GM23248 (cell line): ENCODE measurements at regions not wholly inside any gene's neighbourhood (a gene's known extent, or its start where the extent isn't known, plus 50 kb on each side); places are given as distances from the start of the nearest gene placed in this dataset.

Source experiments
- DNase-seq: peaks from one replicate; pipeline ENCODE4 v3.0.0-alpha.2; 2015
- H2AFZ ChIP-seq: fragments of 200-600 bp; sonication (generic); 2 replicates; pipeline ENCODE4 v1.6.1; 2016; ENCODE audit warnings: antibody characterized with exemption
- H3F3A ChIP-seq: fragments of 200-600 bp; sonication (generic); 2 replicates; pipeline ENCODE4 v1.6.1; 2016; ENCODE audit warnings: mild to moderate bottlenecking, antibody characterized with exemption, mixed run types; ENCODE audit not compliant: insufficient read depth
- H3K27ac ChIP-seq: fragments of 200-600 bp; sonication (generic); 2 replicates; pipeline ENCODE4 v1.5.1; 2016; ENCODE audit warnings: mild to moderate bottlenecking
- H3K27me3 ChIP-seq: fragments of 200-600 bp; sonication (generic); replicated peaks from 2 replicates; pipeline ENCODE4 v1.6.1; 2016; ENCODE audit warnings: mild to moderate bottlenecking; ENCODE audit not compliant: insufficient read depth
- H3K36me3 ChIP-seq: fragments of 200-600 bp; sonication (generic); 2 replicates; pipeline ENCODE4 v1.6.1; 2016; ENCODE audit warnings: low read depth, mild to moderate bottlenecking
- H3K4me1 ChIP-seq: fragments of 200-600 bp; sonication (generic); 2 replicates; pipeline ENCODE4 v1.6.1; 2016; ENCODE audit warnings: mild to moderate bottlenecking; ENCODE audit not compliant: insufficient read depth
- H3K4me2 ChIP-seq: fragments of 200-600 bp; sonication (generic); one replicate; pipeline ENCODE4 v1.6.1; 2016; ENCODE audit warnings: mild to moderate bottlenecking; ENCODE audit not compliant: unreplicated experiment
- H3K4me3 ChIP-seq: fragments of 200-600 bp; sonication (generic); 2 replicates; pipeline ENCODE4 v1.5.1; 2016; ENCODE audit warnings: mild to moderate bottlenecking
- H3K79me2 ChIP-seq: fragments of 200-600 bp; sonication (generic); 2 replicates; pipeline ENCODE4 v1.6.1; 2016; ENCODE audit warnings: mild to moderate bottlenecking; ENCODE audit not compliant: insufficient read depth
- H3K9ac ChIP-seq: fragments of 200-600 bp; sonication (generic); 2 replicates; pipeline ENCODE4 v1.6.1; 2016; ENCODE audit warnings: mild to moderate bottlenecking
- H3K9me2 ChIP-seq: fragments of 200-600 bp; sonication (generic); 2 replicates; pipeline ENCODE4 v1.6.1; 2016; ENCODE audit warnings: mixed run types, mild to moderate bottlenecking, moderate library complexity; ENCODE audit not compliant: insufficient read depth
- H3K9me3 ChIP-seq: fragments of 200-600 bp; sonication (generic); one replicate; pipeline ENCODE4 v1.6.1; 2017; ENCODE audit warnings: low read depth
- H4K20me1 ChIP-seq: fragments of 200-600 bp; sonication (generic); 2 replicates; pipeline ENCODE4 v1.6.0; 2016; ENCODE audit not compliant: insufficient read depth
- EZH2 ChIP-seq: fragments of 200-600 bp; sonication (generic); IDR thresholded peaks from 2 replicates; pipeline ENCODE4 v1.6.1; 2018; ENCODE audit warnings: antibody characterized with exemption, mild to moderate bottlenecking; ENCODE audit not compliant: insufficient read depth, poor library complexity, severe bottlenecking
- EZH2phosphoT487 ChIP-seq: fragments of 200-600 bp; sonication (generic); IDR thresholded peaks from 2 replicates; pipeline ENCODE4 v1.6.1; 2018; ENCODE audit warnings: antibody characterized with exemption, moderate library complexity, mild to moderate bottlenecking, low read depth; ENCODE audit not compliant: insufficient read depth
- WGBS, 2 experiments: methylation state at CpG; one replicate each; pipeline ENCODE4 v1.1.6; 2015 to 2017; ENCODE audit warnings: low lambda C conversion rate in 2 of 2, low coverage in 1 of 2; ENCODE audit errors: missing lambda C conversion rate in 2 of 2; 5-methylcytosine and 5-hydroxymethylcytosine counted together
- in situ Hi-C: fragments of 300-500 bp; cut with MboI; formaldehyde crosslinking; loops from 2 replicates; pipeline ENCODE4 v1.15.0; 2020

DNA sequence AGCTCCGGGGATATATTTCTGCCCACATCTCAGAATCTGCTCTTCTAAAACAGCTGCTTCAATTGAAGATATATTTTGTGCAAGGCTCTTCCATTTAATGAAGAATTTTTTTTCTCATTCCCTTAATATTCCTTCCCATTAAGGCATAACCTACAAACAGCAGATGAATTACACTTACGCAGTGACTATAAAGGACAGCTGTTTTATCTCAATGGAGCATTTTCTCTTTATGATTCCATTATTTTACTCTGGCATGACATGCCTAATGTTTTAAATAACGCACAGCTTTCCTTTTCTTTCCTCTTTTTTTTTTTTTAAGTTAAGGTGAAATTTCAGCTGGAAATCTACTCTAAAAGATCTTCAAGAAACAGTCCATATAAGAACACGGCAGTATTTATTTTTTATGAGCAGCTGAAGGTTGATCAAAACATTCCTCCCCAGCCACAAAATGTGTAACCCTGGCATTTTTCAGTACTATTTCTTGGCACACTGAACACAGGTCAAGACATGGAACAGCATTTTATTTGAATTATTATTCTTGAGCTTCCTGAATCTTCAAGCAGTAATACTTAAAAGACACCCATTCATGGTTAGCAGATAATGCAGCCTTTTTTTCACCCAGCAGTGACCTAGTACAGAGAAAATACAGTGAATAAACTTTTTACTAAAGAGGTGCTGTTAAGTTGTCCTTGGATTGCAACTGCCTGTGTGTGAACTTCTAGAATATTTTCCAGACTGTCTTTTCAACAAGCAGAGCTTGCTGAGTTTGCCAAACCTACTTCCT is 118.1 kb upstream of the FOXN3 start:
- no peaks in the 10 kb centered on the region for H4K20me1 ChIP-seq
- peak overlapping the region; percentile 1 for H3K4me2 ChIP-seq
- no peaks in the 10 kb centered on the region for H3K9me2 ChIP-seq
- in situ Hi-C loops: no loop called here
- TF ChIP-seq EZH2phosphoT487 (no peak), EZH2 (no peak)
- no peak overlapping the region for H3K4me3 ChIP-seq
- peaks cover 15% of the 10 kb centered on the region for H3K4me1 ChIP-seq
- H3K27ac ChIP-seq: no peak overlapping the region
- H3K79me2 ChIP-seq: no peaks in the 10 kb centered on the region
- H3K36me3 ChIP-seq: no peaks in the 10 kb centered on the region
- DNase-seq: peak; percentile 23
- peaks cover 11% of the 10 kb centered on the region for H3F3A ChIP-seq
- H3K27me3 ChIP-seq: no peaks in the 10 kb centered on the region
- H3K9me3 ChIP-seq: no peaks in the 10 kb centered on the region
- H2AFZ ChIP-seq: no peak overlapping the region
- 77 to 83% methylated on average over 4 of the region's 4 CpGs for WGBS, 2 experiments
- H3K9ac ChIP-seq: no peak overlapping the region

DNA sequence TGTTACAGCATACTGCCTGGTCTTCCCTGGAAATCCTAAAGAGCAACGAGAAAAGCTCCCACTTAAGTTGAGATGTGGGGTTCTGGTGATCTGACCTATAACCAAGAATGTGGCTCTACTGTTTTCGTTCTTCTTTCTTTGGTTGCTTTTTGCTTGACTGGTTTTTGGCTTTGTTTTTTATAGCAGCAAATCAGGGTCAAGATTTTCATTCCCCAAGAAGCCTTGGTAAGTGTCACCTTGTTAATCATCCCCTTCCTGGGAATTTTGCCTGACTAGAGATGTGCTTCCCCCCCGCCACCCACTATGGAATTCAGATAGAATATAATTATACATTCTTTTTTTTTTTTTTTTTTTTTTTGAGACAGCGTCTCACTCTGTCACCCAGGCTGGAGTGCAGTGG is 116.7 kb upstream of the FOXN3 start:
- in situ Hi-C loops: no loop called here
- Histone ChIP-seq H3K9ac (no peak overlapping the region), H3K9me2 (no peaks in the 10 kb centered on the region), H3K4me2 (no peak overlapping the region), H2AFZ (no peak overlapping the region), H3K79me2 (no peaks in the 10 kb centered on the region), H3K27ac (no peak overlapping the region), H3K9me3 (no peaks in the 10 kb centered on the region), H3K4me1 (peaks cover 8% of the 10 kb centered on the region), H3F3A (no peaks in the 10 kb centered on the region; the same call in 1 of the 2 replicates), H3K27me3 (no peaks in the 10 kb centered on the region), H4K20me1 (no peaks in the 10 kb centered on the region), H3K36me3 (no peaks in the 10 kb centered on the region), H3K4me3 (no peak overlapping the region)
- 94 to 96% methylated on average over 3 to 4 of the region's 4 CpGs for WGBS, 2 experiments
- TF ChIP-seq EZH2: no peak
- TF ChIP-seq EZH2phosphoT487: no peak
- DNase-seq: no peak

DNA sequence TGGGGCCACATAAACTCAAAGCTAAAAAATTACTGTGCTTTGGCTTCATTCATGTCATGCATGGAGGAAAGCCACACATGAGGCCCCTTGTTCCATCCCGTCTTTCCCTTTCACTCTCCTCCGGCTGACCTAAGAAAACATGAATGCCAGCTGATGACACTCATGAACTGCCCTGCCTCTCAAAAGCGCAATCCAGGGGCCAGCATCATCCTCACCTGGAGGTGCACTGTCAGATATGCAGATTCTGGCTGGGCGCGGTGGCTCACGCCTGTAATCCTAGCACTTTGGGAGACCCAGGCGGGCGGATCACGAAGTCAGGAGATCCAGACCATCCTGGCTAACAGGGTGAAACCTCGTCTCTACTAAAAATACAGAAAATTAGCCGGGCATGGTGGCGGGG is 116.1 kb upstream of the FOXN3 start:
- no peak overlapping the region for H2AFZ ChIP-seq
- H3K27ac ChIP-seq: no peak overlapping the region
- H3K9ac ChIP-seq: no peak overlapping the region
- H3K4me2 ChIP-seq: no peak overlapping the region
- no peak for TF ChIP-seq EZH2
- no peak for TF ChIP-seq EZH2phosphoT487
- H3F3A ChIP-seq: no peaks in the 10 kb centered on the region; the same call in 1 of the 2 replicates
- H3K79me2 ChIP-seq: no peaks in the 10 kb centered on the region
- no peak for DNase-seq
- no peaks in the 10 kb centered on the region for H3K27me3 ChIP-seq
- H3K4me3 ChIP-seq: no peak overlapping the region
- in situ Hi-C loops: no loop called here
- H3K9me3 ChIP-seq: no peaks in the 10 kb centered on the region
- no peaks in the 10 kb centered on the region for H4K20me1 ChIP-seq
- WGBS, 2 experiments: 96 to 98% methylated on average over 11 to 12 of the region's 12 CpGs
- no peaks in the 10 kb centered on the region for H3K9me2 ChIP-seq
- H3K4me1 ChIP-seq: peaks cover 8% of the 10 kb centered on the region
- H3K36me3 ChIP-seq: no peaks in the 10 kb centered on the region

DNA sequence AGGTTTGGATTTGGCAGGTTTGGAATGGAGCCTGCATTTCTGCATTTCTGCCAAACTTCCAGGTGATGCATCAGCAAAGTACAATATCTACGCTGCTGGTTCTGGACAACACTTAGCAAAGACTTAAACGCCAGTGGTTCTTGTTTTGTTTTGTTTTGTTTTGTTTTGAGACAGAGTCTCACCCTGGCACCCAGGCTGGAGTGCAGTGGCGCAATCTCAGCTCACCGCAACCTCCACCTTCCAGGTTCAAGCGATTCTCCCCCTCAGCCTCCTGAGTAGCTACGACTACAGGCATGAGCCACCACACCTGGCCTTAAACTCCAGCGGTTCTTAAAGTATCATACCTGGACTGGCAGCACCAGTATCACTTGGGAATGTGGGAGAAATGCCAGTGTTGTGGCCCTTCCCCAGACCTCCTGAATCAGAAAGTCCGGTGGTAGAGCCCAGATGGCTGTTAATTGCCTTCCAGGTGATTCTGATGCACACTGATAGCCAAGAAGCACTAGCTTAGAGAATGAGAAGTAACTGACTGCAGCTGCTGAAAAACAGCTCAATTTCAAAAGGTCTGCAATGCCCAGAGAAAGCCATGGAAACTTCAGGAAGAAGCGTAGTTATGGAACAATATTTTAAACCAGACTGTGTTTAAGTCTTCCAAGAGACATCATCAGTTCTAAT is 114.8 kb upstream of the FOXN3 start:
- no peak overlapping the region for H3K4me2 ChIP-seq
- no peak overlapping the region for H2AFZ ChIP-seq
- H3K9me2 ChIP-seq: no peaks in the 10 kb centered on the region
- no peak overlapping the region for H3K9ac ChIP-seq
- no peak overlapping the region for H3K4me3 ChIP-seq
- no peak for DNase-seq
- H3K4me1 ChIP-seq: peaks cover 8% of the 10 kb centered on the region
- no peaks in the 10 kb centered on the region; the same call in 1 of the 2 replicates for H3F3A ChIP-seq
- H3K9me3 ChIP-seq: no peaks in the 10 kb centered on the region
- no peaks in the 10 kb centered on the region; the same call in 1 of the 2 replicates for H3K79me2 ChIP-seq
- in situ Hi-C loops: no loop called here
- TF ChIP-seq EZH2 (no peak), EZH2phosphoT487 (no peak)
- H3K27me3 ChIP-seq: no peaks in the 10 kb centered on the region
- no peaks in the 10 kb centered on the region for H4K20me1 ChIP-seq
- H3K36me3 ChIP-seq: no peaks in the 10 kb centered on the region
- H3K27ac ChIP-seq: no peak overlapping the region
- 80 to 81% methylated on average over 9 of the region's 9 CpGs for WGBS, 2 experiments
